Common myeloid progenitor, CD34-positive (primary cell): ENCODE measurements at regions not wholly inside any gene's neighbourhood (a gene's known extent, or its start where the extent isn't known, plus 50 kb on each side); places are given as distances from the start of the nearest gene placed in this dataset.
"Not testable (repeated sequence)": the region's sequence is repeated elsewhere in the genome, so short reads cannot be mapped to it uniquely, and the experiment has no call there.

Experiments used
- CTCF ChIA-PET: fragments of 350-600 bp; sonication (Branson Sonifier 250); formaldehyde crosslinking; loops from one replicate; lab custom pipeline; 2021; ENCODE audit warnings: antibody characterized with exemption; lab: Charles Lee
- POLR2A ChIA-PET: fragments of 350-600 bp; sonication (Branson Sonifier 250); formaldehyde crosslinking; loops from one replicate; lab custom pipeline; 2021; ENCODE audit warnings: antibody characterized with exemption; lab: Charles Lee
- DNase-seq, 3 donors: peaks; one replicate each; pipeline versions ENCODE4 v3.0.0 to v3.0.0-alpha.2; 2013
- H3K27ac ChIP-seq, 2 experiments: 1 replicate in 1 of 2; 2 replicates in 1 of 2; pipeline ENCODE4 v1.7.0; 2013; ENCODE audit warnings: inconsistent platforms in 2 of 2, low read length in 2 of 2, mild to moderate bottlenecking in 2 of 2, low read depth in 1 of 2, moderate library complexity in 1 of 2; ENCODE audit not compliant: severe bottlenecking in 2 of 2, insufficient read depth in 1 of 2, poor library complexity in 1 of 2
- H3K27me3 ChIP-seq, 5 experiments: replicated peaks in 2 of 5; 1 replicate in 3 of 5; 2 replicates in 2 of 5; pipeline versions ENCODE4 v1.6.1 to v1.7.0; 2013; ENCODE audit warnings: low read length in 4 of 5, mild to moderate bottlenecking in 2 of 5, moderate library complexity in 2 of 5, inconsistent platforms in 1 of 5; ENCODE audit not compliant: insufficient read depth in 5 of 5, control insufficient read depth in 4 of 5
- H3K36me3 ChIP-seq, 4 experiments: 1 replicate in 2 of 4; 2 replicates in 2 of 4; pipeline versions ENCODE4 v1.6.1 to v1.7.0; 2013; ENCODE audit warnings: low read length in 3 of 4, control low read depth in 1 of 4, mild to moderate bottlenecking in 1 of 4; ENCODE audit not compliant: control insufficient read depth in 4 of 4, insufficient read depth in 4 of 4
- H3K4me1 ChIP-seq, 4 experiments: 1 replicate in 3 of 4; 2 replicates in 1 of 4; pipeline versions ENCODE4 v1.6.1 to v1.7.1; 2013; ENCODE audit warnings: low read length in 3 of 4, mild to moderate bottlenecking in 3 of 4, control low read depth in 1 of 4, inconsistent platforms in 1 of 4, moderate library complexity in 1 of 4; ENCODE audit not compliant: control insufficient read depth in 4 of 4, insufficient read depth in 4 of 4; ENCODE audit errors: control extremely low read depth in 1 of 4
- H3K4me3 ChIP-seq, 7 experiments: 1 replicate in 4 of 7; 2 replicates in 3 of 7; pipeline versions ENCODE4 v1.5.1 to v1.7.0; 2013; ENCODE audit warnings: mild to moderate bottlenecking in 7 of 7, low read length in 6 of 7, moderate library complexity in 6 of 7, inconsistent platforms in 2 of 7, low read depth in 2 of 7, control low read depth in 1 of 7; ENCODE audit not compliant: insufficient read depth in 4 of 7, control insufficient read depth in 1 of 7; ENCODE audit errors: extremely low read depth in 1 of 7
- H3K9me3 ChIP-seq, 5 experiments: 1 replicate in 4 of 5; 2 replicates in 1 of 5; pipeline versions ENCODE4 v1.6.1 to v1.7.1; 2013; ENCODE audit warnings: low read length in 4 of 5, mild to moderate bottlenecking in 2 of 5, inconsistent platforms in 1 of 5, low read depth in 1 of 5, moderate library complexity in 1 of 5; ENCODE audit not compliant: control insufficient read depth in 4 of 5, insufficient read depth in 2 of 5; ENCODE audit errors: control extremely low read depth in 1 of 5
- WGBS: methylation state at CpG from one replicate; pipeline ENCODE4 v1.1.5; 2013; ENCODE audit not compliant: insufficient coverage; 5-methylcytosine and 5-hydroxymethylcytosine counted together

GRCh38 chr9:23036416-23036815 lies 589.8 kb downstream of the DMRTA1 start:
- peaks cover 0 to 3% (median 0%) of the 10 kb centered on the region in 5 experiments for H3K9me3 ChIP-seq
- no peak overlapping the region for H3K4me3 ChIP-seq
- WGBS, result 100% methylated on average over 3 of the region's 4 CpGs
- no peaks in the 10 kb centered on the region for H3K36me3 ChIP-seq
- ChIA-PET POLR2A (no interaction called here), CTCF (no interaction called here)
- no peak for DNase-seq
- no peaks in the 10 kb centered on the region for H3K4me1 ChIP-seq
- no peak overlapping the region for H3K27ac ChIP-seq
- H3K27me3 ChIP-seq, result no peaks in the 10 kb centered on the region

- Histone ChIP-seq H3K4me3 (no peak overlapping the region), H3K27ac (no peak overlapping the region), H3K9me3 (no peaks in the 10 kb centered on the region), H3K36me3 (no peaks in the 10 kb centered on the region), H3K27me3 (no peaks in the 10 kb centered on the region), H3K4me1 (no peaks in the 10 kb centered on the region)
- no peak for DNase-seq
- POLR2A ChIA-PET, result no interaction called here
- CTCF ChIA-PET, result no interaction called here
Observed at GRCh38 chr9:23039402-23039801, 592.8 kb downstream of the DMRTA1 start.

GRCh38 chr9:23041466-23041865 lies 594.8 kb downstream of the DMRTA1 start:
- ChIA-PET POLR2A (no interaction called here), CTCF (no interaction called here)
- H3K36me3 ChIP-seq, result no peaks in the 10 kb centered on the region
- no peaks in the 10 kb centered on the region for H3K4me1 ChIP-seq
- no peak overlapping the region for H3K4me3 ChIP-seq
- H3K27me3 ChIP-seq, result no peaks in the 10 kb centered on the region
- no peaks in the 10 kb centered on the region for H3K9me3 ChIP-seq
- H3K27ac ChIP-seq, result no peak overlapping the region
- DNase-seq, result no peak

- no peak for DNase-seq
- ChIA-PET POLR2A (no interaction called here), CTCF (no interaction called here)
- H3K27me3 ChIP-seq, result no peaks in the 10 kb centered on the region
- H3K4me1 ChIP-seq, result no peaks in the 10 kb centered on the region
- H3K36me3 ChIP-seq, result no peaks in the 10 kb centered on the region
- H3K4me3 ChIP-seq, result no peak overlapping the region
- H3K27ac ChIP-seq, result no peak overlapping the region
- no peaks in the 10 kb centered on the region for H3K9me3 ChIP-seq
Observed at GRCh38 chr9:23044549-23044948, 597.9 kb downstream of the DMRTA1 start.

- H3K36me3 ChIP-seq, CTCF ChIA-PET, H3K27me3 ChIP-seq, H3K9me3 ChIP-seq, POLR2A ChIA-PET, H3K4me1 ChIP-seq, H3K4me3 ChIP-seq, DNase-seq, H3K27ac ChIP-seq: not testable (repeated sequence)
- WGBS, result 86% methylated on average over 1 of the region's 1 CpG
Observed at GRCh38 chr9:23046026-23046425, 599.4 kb downstream of the DMRTA1 start.

GRCh38 chr9:23050548-23050947 lies 603.9 kb downstream of the DMRTA1 start:
- CTCF ChIA-PET, result no interaction called here
- Histone ChIP-seq H3K36me3 (no peaks in the 10 kb centered on the region), H3K9me3 (no peaks in the 10 kb centered on the region), H3K27ac (no peak overlapping the region), H3K4me3 (no peak overlapping the region), H3K27me3 (no peaks in the 10 kb centered on the region), H3K4me1 (no peaks in the 10 kb centered on the region)
- no peak for DNase-seq
- POLR2A ChIA-PET, result no interaction called here
- WGBS, result no CpG with 5 or more reads among the region's 1 CpG

- DNase-seq, result no peak
- H3K27me3 ChIP-seq, result no peaks in the 10 kb centered on the region
- H3K9me3 ChIP-seq, result no peaks in the 10 kb centered on the region
- H3K4me3 ChIP-seq, result no peak overlapping the region
- H3K4me1 ChIP-seq, result no peaks in the 10 kb centered on the region
- POLR2A ChIA-PET, result no interaction called here
- WGBS, result no CpG with 5 or more reads among the region's 1 CpG
- no peak overlapping the region for H3K27ac ChIP-seq
- CTCF ChIA-PET, result no interaction called here
- H3K36me3 ChIP-seq, result no peaks in the 10 kb centered on the region
Observed at GRCh38 chr9:23073136-23073535, 626.5 kb downstream of the DMRTA1 start.

- ChIA-PET POLR2A (no interaction called here), CTCF (no interaction called here)
- H3K27me3 ChIP-seq, result no peaks in the 10 kb centered on the region
- DNase-seq, result no peak
- no peak overlapping the region for H3K27ac ChIP-seq
- no peaks in the 10 kb centered on the region for H3K4me1 ChIP-seq
- H3K9me3 ChIP-seq, result no peaks in the 10 kb centered on the region
- H3K36me3 ChIP-seq, result no peaks in the 10 kb centered on the region
- H3K4me3 ChIP-seq, result no peak overlapping the region
- WGBS, result no CpG with 5 or more reads among the region's 2 CpGs
Observed at GRCh38 chr9:23079798-23080197, 633.2 kb downstream of the DMRTA1 start.
